ENCODE measurements at regions not wholly inside any gene's neighbourhood (a gene's known extent, or its start where the extent isn't known, plus 50 kb on each side); places are given as distances from the start of the nearest gene placed in this dataset.

- Histone ChIP-seq H3K4me3 (no peak overlapping the region), H3K27ac (replicated peaks) (no peak overlapping the region), H3K27me3 (ENCODE audit: low read depth) (peaks cover 51% of the 10 kb centered on the region), H3K9me3 (replicated peaks) (no peaks in the 10 kb centered on the region), H3K36me3 (no peaks in the 10 kb centered on the region), H3K4me1 (no peaks in the 10 kb centered on the region)
- intact Hi-C loops (cut with micrococcal nuclease): no loop called here
- DNase-seq: no peak
- TF ChIP-seq CTCF (IDR thresholded peaks at IDR 0.05; ENCODE audit: borderline replicate concordance): no peak
These were observed 63.4 kb upstream of the CCND2 start for GRCh38 chr12:4210183-4210582.

DNA sequence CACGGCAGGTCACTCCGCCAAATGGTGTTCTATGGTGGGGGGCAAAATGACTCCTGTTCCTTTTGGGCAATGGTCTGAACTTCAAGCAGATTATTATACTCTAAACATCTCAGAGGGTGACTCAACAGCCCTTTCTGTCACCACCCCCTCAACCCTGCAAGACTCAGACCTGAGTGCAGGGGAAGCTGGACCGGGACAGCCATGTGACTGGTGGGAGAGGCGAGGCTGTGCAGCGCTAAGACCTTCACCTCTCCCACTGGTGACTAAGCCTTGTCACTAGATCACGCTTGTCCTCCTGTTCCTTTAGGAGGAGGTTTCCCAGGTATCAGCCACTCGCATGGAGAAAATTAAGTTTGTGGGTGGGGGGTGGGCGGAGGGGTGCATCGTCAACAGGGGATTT is 67.1 kb upstream of the CCND2 start:
- Histone ChIP-seq H3K27me3 (ENCODE audit: low read depth) (peaks cover 52% of the 10 kb centered on the region), H3K4me3 (no peak overlapping the region), H3K9me3 (replicated peaks) (no peaks in the 10 kb centered on the region), H3K36me3 (no peaks in the 10 kb centered on the region), H3K27ac (replicated peaks) (no peak overlapping the region), H3K4me1 (no peaks in the 10 kb centered on the region)
- intact Hi-C loops (cut with micrococcal nuclease): no loop called here
- no peak for TF ChIP-seq CTCF (IDR thresholded peaks at IDR 0.05; ENCODE audit: borderline replicate concordance)
- DNase-seq: no peak

GRCh38 chr12:4203772-4204376 is 69.7 kb upstream of the CCND2 start:
- intact Hi-C loops (cut with micrococcal nuclease): no loop called here
- H3K36me3 ChIP-seq: no peaks in the 10 kb centered on the region

DNA sequence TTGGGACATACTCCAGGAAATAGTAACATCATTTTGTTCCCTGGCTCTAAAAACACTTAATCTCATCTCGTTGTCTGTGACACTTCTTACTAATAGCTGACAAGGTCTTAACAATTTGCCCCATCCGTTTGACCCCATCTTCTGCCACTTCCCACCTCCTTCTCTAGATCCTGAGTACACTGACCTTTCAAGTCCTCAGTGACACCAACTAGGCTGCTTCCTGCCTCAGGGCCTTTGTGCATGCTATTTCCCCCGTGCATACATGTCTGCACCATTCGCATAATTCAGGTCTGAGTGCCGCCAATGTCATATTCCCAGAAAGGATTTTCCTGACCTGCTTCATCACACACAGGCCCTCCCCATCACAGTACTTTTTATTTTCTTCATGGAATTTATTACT is 70.6 kb upstream of the CCND2 start:
- DNase-seq: no peak
- Histone ChIP-seq H3K9me3 (replicated peaks) (no peaks in the 10 kb centered on the region), H3K27ac (replicated peaks) (no peak overlapping the region), H3K4me3 (no peak overlapping the region), H3K36me3 (no peaks in the 10 kb centered on the region), H3K27me3 (ENCODE audit: low read depth) (peaks cover 59% of the 10 kb centered on the region), H3K4me1 (no peaks in the 10 kb centered on the region)
- intact Hi-C loops (cut with micrococcal nuclease): no loop called here
- no peak for TF ChIP-seq CTCF (IDR thresholded peaks at IDR 0.05; ENCODE audit: borderline replicate concordance)

More at GRCh38 chr12:4203772-4204376, 69.7 kb upstream of the CCND2 start:
- Histone ChIP-seq H3K27me3 (ENCODE audit: low read depth) (peaks cover 61% of the 10 kb centered on the region), H3K27ac (replicated peaks) (no peak overlapping the region), H3K4me3 (no peak overlapping the region), H3K4me1 (no peaks in the 10 kb centered on the region), H3K9me3 (replicated peaks) (no peaks in the 10 kb centered on the region)
- DNase-seq: no peak
- TF ChIP-seq CTCF (IDR thresholded peaks at IDR 0.05; ENCODE audit: borderline replicate concordance): no peak

GRCh38 chr12:4202487-4202886 is 71.1 kb upstream of the CCND2 start:
- Histone ChIP-seq H3K27me3 (ENCODE audit: low read depth) (peaks cover 57% of the 10 kb centered on the region), H3K36me3 (no peaks in the 10 kb centered on the region), H3K4me3 (no peak overlapping the region), H3K9me3 (replicated peaks) (no peaks in the 10 kb centered on the region), H3K4me1 (no peaks in the 10 kb centered on the region), H3K27ac (replicated peaks) (no peak overlapping the region)
- intact Hi-C loops (cut with micrococcal nuclease): no loop called here
- DNase-seq: no peak
- TF ChIP-seq CTCF (IDR thresholded peaks at IDR 0.05; ENCODE audit: borderline replicate concordance): no peak

Measured in left ventricle myocardium inferior (tissue), 1 donor.